Activated naive CD8-positive, alpha-beta T cell treated with anti-CD3 and anti-CD28 coated beads, Interleukin-2, amount 10 ng/mL, durations not matched to agents 7 days and 5 days (primary cell): ENCODE measurements at regions not wholly inside any gene's neighbourhood (a gene's known extent, or its start where the extent isn't known, plus 50 kb on each side); places are given as distances from the start of the nearest gene placed in this dataset.
"Not testable (repeated sequence)": the region's sequence is repeated elsewhere in the genome, so short reads cannot be mapped to it uniquely, and the experiment has no call there.

ENCODE experiments used
- ATAC-seq: fragments of 150-1000 bp; cut with Tn5 transposase; one replicate; pipeline ENCODE4 v1.10.0; 2021; ENCODE audit warnings: low read depth, moderate library complexity
- POLR2A ChIA-PET: fragments of 350-600 bp; sonication (Branson Sonifier 250); formaldehyde crosslinking; loops from one replicate; lab custom pipeline; 2021; ENCODE audit warnings: antibody characterized with exemption; lab: Charles Lee
- DNase-seq: peaks from one replicate; pipeline ENCODE4 v3.0.0; 2021
- H3K27ac Mint-ChIP-seq: one replicate; pipeline ENCODE4 v1.8.0; 2022; ENCODE audit warnings: mild to moderate bottlenecking, mixed read lengths
- H3K27me3 Mint-ChIP-seq: one replicate; pipeline ENCODE4 v1.8.0; 2022; ENCODE audit warnings: mild to moderate bottlenecking, moderate library complexity, mixed read lengths
- H3K36me3 Mint-ChIP-seq: one replicate; pipeline ENCODE4 v1.8.0; 2021; ENCODE audit warnings: mild to moderate bottlenecking, mixed read lengths
- H3K4me1 Mint-ChIP-seq: one replicate; pipeline ENCODE4 v1.8.0; 2021; ENCODE audit warnings: mixed read lengths
- H3K4me3 Mint-ChIP-seq: one replicate; pipeline ENCODE4 v1.8.0; 2022; ENCODE audit warnings: mild to moderate bottlenecking, moderate library complexity, mixed read lengths
- H3K9me3 Mint-ChIP-seq: one replicate; pipeline ENCODE4 v1.8.0; 2021; ENCODE audit warnings: mixed read lengths

DNA sequence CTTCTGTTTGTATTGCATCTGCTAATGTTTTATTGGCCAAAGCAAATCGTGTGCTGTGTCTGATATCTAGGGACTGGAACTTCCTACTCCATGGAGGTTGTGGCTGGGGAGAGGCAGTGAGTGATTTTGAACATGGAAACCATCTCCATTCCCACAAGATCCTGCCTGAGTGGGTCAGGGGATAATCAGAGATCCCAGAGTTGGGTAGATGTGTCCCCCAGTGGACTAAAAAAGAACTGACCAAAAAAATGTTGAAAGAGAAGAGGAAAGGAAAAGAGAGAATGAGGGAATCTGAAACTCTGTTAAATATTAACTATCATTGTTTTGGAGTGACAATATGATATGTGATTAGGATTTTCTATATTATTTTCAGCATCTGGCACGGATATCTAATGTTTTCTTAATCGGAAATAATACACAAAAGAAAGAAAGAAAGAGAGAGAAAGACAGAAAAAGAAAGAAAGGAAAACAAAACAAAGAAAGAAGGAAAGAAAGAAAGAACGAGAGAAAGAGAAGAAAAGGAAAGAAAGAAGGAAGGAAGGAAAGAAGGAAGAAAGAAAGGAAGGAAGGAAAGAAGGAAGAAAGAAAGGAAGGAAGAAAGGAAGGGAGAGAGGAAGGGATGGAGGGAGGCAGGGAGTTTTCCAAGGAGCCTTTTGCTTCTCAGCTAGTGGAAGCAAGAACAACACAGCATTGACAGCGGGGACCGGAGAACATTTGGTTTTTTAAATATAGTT lies 638.5 kb downstream of the CCSER2 start:
- Mint-ChIP-seq H3K27me3 (no peaks in the 10 kb centered on the region), H3K4me1 (no peaks in the 10 kb centered on the region), H3K36me3 (no peaks in the 10 kb centered on the region), H3K4me3 (no peak overlapping the region), H3K9me3 (no peaks in the 10 kb centered on the region), H3K27ac (no peak overlapping the region)
- POLR2A ChIA-PET: no interaction called here
- no peak for DNase-seq
- ATAC-seq: no peak

DNA sequence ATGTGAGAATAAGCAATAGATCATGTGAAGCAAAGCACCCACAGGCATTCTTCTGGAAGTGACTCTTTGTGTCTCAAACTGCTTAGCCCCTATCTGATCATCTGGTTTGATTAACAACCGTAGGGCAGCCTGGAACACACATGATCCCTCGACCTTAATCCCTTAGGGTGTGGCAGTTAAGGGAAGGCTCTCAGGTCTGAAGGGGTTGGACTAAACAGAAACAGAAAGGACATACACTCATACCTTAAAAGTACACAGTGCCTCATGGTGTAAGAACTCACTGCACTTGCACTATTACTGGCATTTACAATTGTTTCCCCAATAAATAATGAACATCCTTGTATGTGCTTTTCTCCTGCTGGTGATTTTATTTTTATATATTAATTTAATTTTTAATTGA lies 640.9 kb downstream of the CCSER2 start:
- H3K27ac Mint-ChIP-seq, DNase-seq, H3K27me3 Mint-ChIP-seq, H3K4me3 Mint-ChIP-seq, H3K9me3 Mint-ChIP-seq, H3K36me3 Mint-ChIP-seq, POLR2A ChIA-PET, H3K4me1 Mint-ChIP-seq, ATAC-seq: not testable (repeated sequence)

GRCh38 chr10:84987039-84987438 lies 658.6 kb downstream of the CCSER2 start:
- Mint-ChIP-seq H3K4me1 (no peaks in the 10 kb centered on the region), H3K27me3 (no peaks in the 10 kb centered on the region), H3K36me3 (no peaks in the 10 kb centered on the region), H3K9me3 (no peaks in the 10 kb centered on the region), H3K4me3 (no peak overlapping the region), H3K27ac (no peak overlapping the region)
- ATAC-seq (no peak), DNase-seq (no peak)
- POLR2A ChIA-PET: no interaction called here

- Mint-ChIP-seq H3K36me3 (no peaks in the 10 kb centered on the region), H3K27ac (no peak overlapping the region), H3K4me3 (no peak overlapping the region), H3K9me3 (no peaks in the 10 kb centered on the region), H3K4me1 (no peaks in the 10 kb centered on the region), H3K27me3 (no peaks in the 10 kb centered on the region)
- ATAC-seq: no peak
- no peak for DNase-seq
- POLR2A ChIA-PET: no interaction called here
Observed at GRCh38 chr10:84988011-84988410, 659.6 kb downstream of the CCSER2 start.

GRCh38 chr10:84990713-84991112 lies 662.3 kb downstream of the CCSER2 start:
- ATAC-seq: no peak
- H3K9me3 Mint-ChIP-seq: no peaks in the 10 kb centered on the region
- H3K27ac Mint-ChIP-seq: no peak overlapping the region
- H3K27me3 Mint-ChIP-seq: no peaks in the 10 kb centered on the region
- DNase-seq: no peak
- POLR2A ChIA-PET: no interaction called here
- no peaks in the 10 kb centered on the region for H3K36me3 Mint-ChIP-seq
- H3K4me3 Mint-ChIP-seq: no peak overlapping the region
- no peaks in the 10 kb centered on the region for H3K4me1 Mint-ChIP-seq

GRCh38 chr10:84991301-84991700 lies 662.9 kb downstream of the CCSER2 start:
- no peak for ATAC-seq
- no peak for DNase-seq
- POLR2A ChIA-PET: no interaction called here
- Mint-ChIP-seq H3K27me3 (no peaks in the 10 kb centered on the region), H3K4me3 (no peak overlapping the region), H3K9me3 (no peaks in the 10 kb centered on the region), H3K27ac (no peak overlapping the region), H3K36me3 (no peaks in the 10 kb centered on the region), H3K4me1 (no peaks in the 10 kb centered on the region)

- H3K4me1 Mint-ChIP-seq: no peaks in the 10 kb centered on the region
- H3K27me3 Mint-ChIP-seq: no peaks in the 10 kb centered on the region
- POLR2A ChIA-PET: no interaction called here
- H3K4me3 Mint-ChIP-seq: no peak overlapping the region
- ATAC-seq (no peak), DNase-seq (no peak)
- H3K9me3 Mint-ChIP-seq: no peaks in the 10 kb centered on the region
- no peak overlapping the region for H3K27ac Mint-ChIP-seq
- H3K36me3 Mint-ChIP-seq: no peaks in the 10 kb centered on the region
Observed at GRCh38 chr10:84993251-84994035, 665.1 kb downstream of the CCSER2 start.

- POLR2A ChIA-PET: no interaction called here
- no peaks in the 10 kb centered on the region for H3K9me3 Mint-ChIP-seq
- no peak overlapping the region for H3K4me3 Mint-ChIP-seq
- H3K27ac Mint-ChIP-seq: no peak overlapping the region
- H3K27me3 Mint-ChIP-seq: no peaks in the 10 kb centered on the region
- H3K4me1 Mint-ChIP-seq: no peaks in the 10 kb centered on the region
- ATAC-seq (no peak), DNase-seq (no peak)
- H3K36me3 Mint-ChIP-seq: no peaks in the 10 kb centered on the region
Observed at GRCh38 chr10:84994722-84995121, 666.3 kb downstream of the CCSER2 start.

DNA sequence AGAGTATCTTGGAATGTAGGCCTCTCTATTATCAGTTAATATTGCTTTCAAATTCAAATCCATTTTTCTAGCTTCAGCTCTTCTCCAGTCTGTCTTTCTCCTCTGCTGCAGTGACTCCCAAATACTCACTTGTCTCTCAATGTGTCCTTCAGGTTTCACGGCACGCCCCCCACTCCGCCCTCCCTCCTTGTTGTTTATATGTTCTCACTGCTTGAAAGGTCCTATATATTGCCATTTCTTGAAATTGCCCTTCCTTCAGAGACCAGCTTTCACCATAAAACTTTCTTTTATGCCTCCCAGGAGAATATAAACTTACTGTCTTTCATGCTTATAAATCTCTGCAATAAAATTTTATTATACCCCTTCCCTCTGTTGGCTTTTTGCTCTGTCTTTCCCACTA lies 668.2 kb downstream of the CCSER2 start:
- no peaks in the 10 kb centered on the region for H3K36me3 Mint-ChIP-seq
- no peak overlapping the region for H3K4me3 Mint-ChIP-seq
- no peak for DNase-seq
- no peak overlapping the region for H3K27ac Mint-ChIP-seq
- H3K4me1 Mint-ChIP-seq: no peaks in the 10 kb centered on the region
- no peaks in the 10 kb centered on the region for H3K9me3 Mint-ChIP-seq
- POLR2A ChIA-PET: no interaction called here
- no peak for ATAC-seq
- no peaks in the 10 kb centered on the region for H3K27me3 Mint-ChIP-seq

GRCh38 chr10:84997870-84998269 lies 669.5 kb downstream of the CCSER2 start:
- ATAC-seq: no peak
- no peak overlapping the region for H3K4me3 Mint-ChIP-seq
- no peak for DNase-seq
- H3K9me3 Mint-ChIP-seq: no peaks in the 10 kb centered on the region
- no peak overlapping the region for H3K27ac Mint-ChIP-seq
- POLR2A ChIA-PET: no interaction called here
- H3K4me1 Mint-ChIP-seq: no peaks in the 10 kb centered on the region
- H3K27me3 Mint-ChIP-seq: no peaks in the 10 kb centered on the region
- no peaks in the 10 kb centered on the region for H3K36me3 Mint-ChIP-seq

GRCh38 chr10:84999929-85000328 lies 671.5 kb downstream of the CCSER2 start:
- Mint-ChIP-seq H3K9me3 (no peaks in the 10 kb centered on the region), H3K4me3 (no peak overlapping the region), H3K36me3 (no peaks in the 10 kb centered on the region), H3K27ac (no peak overlapping the region), H3K27me3 (no peaks in the 10 kb centered on the region), H3K4me1 (no peaks in the 10 kb centered on the region)
- DNase-seq (no peak), ATAC-seq (no peak)
- POLR2A ChIA-PET: no interaction called here

DNA sequence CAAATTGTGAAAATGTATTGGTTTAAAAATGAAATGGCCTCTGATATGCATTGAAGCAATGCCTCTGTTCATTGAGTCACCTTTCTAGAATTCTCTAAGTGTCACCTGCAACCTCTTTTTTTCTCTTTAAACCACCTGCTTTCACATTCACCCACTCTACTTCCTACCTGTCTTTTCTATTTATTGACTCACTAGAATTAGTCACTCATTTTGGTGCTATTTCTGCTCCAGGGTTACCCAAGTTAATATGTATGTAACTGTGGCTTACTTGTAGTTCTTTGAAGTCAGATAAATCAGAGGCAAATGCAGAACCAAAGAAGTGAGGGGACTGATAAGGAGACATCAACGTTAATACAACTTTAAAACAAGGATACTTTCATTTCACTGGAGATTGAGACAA lies 674.7 kb downstream of the CCSER2 start:
- H3K4me3 Mint-ChIP-seq: no peak overlapping the region
- H3K4me1 Mint-ChIP-seq: no peaks in the 10 kb centered on the region
- H3K9me3 Mint-ChIP-seq: no peaks in the 10 kb centered on the region
- DNase-seq (no peak), ATAC-seq (no peak)
- no peak overlapping the region for H3K27ac Mint-ChIP-seq
- POLR2A ChIA-PET: no interaction called here
- H3K36me3 Mint-ChIP-seq: no peaks in the 10 kb centered on the region
- H3K27me3 Mint-ChIP-seq: no peaks in the 10 kb centered on the region

DNA sequence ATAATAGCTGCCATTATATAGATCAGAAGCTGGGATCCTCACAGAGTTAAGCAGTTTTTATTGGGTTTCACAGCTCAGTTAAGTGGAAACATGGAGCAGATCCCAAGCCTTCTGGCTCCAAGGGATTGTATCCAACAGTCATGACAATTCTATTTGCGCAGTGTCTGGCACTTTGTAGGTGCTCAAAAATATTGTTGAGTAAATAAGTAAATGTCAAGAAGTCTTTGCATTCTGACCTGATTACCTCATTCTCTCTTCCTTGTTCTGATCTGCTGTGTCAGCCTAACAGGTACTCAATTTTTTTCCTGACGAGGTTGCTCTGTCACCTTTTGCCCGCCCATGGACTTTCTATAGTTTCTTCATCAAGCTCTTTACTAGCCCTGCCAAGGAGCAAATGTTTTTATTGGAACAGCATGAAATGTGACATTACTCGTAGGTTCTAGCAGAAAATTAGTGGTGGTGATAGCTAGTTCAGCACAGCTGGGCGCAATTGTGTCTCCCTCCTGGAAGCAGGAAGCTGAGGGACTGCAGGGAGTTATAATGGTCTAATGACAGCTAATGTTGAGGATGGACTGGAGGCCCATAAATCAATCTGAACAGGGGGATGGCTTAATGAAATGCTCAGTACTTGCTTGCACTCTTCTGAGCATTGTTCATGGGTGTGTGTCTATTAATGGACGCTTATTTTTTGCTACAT lies 680.2 kb downstream of the CCSER2 start:
- no peak overlapping the region for H3K27ac Mint-ChIP-seq
- no peaks in the 10 kb centered on the region for H3K4me1 Mint-ChIP-seq
- no peak overlapping the region for H3K4me3 Mint-ChIP-seq
- no peaks in the 10 kb centered on the region for H3K36me3 Mint-ChIP-seq
- ATAC-seq: no peak
- DNase-seq: no peak
- POLR2A ChIA-PET: no interaction called here
- no peaks in the 10 kb centered on the region for H3K9me3 Mint-ChIP-seq
- no peaks in the 10 kb centered on the region for H3K27me3 Mint-ChIP-seq

DNA sequence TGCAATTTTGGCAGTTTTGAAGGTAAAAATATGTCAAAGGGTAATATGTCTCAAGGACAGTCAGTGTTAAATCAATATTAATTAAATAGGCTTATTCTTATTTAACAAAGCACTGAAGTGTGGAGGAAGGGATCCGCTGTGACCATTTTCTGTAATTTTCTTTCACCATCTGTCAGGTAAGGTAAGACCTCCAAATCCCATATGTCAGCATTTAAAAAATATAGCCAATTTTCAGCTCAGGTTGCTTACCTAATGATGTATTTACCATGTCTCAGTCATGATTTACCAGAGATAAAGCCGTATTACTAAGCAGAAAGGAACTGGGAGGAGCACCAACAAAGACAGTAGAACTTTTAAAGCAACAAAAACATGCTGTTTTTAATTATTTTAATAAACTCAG lies 683.9 kb downstream of the CCSER2 start:
- Mint-ChIP-seq H3K27ac (no peak overlapping the region), H3K36me3 (no peaks in the 10 kb centered on the region), H3K9me3 (no peaks in the 10 kb centered on the region), H3K4me1 (no peaks in the 10 kb centered on the region), H3K27me3 (no peaks in the 10 kb centered on the region), H3K4me3 (no peak overlapping the region)
- no peak for ATAC-seq
- no peak for DNase-seq
- POLR2A ChIA-PET: no interaction called here
